WERI-Rb-1 (cell line): ENCODE measurements at regions not wholly inside any gene's neighbourhood (a gene's known extent, or its start where the extent isn't known, plus 50 kb on each side); places are given as distances from the start of the nearest gene placed in this dataset.

Experiments
- DNase-seq: peaks from one replicate; pipeline ENCODE4 v3.0.0-alpha.2; 2020
- H3K27ac ChIP-seq: fragments of 250-450 bp; sonication (Bioruptor Pico); 2 replicates; pipeline ENCODE4 v1.5.1; 2020; ENCODE audit warnings: mild to moderate bottlenecking, moderate library complexity
- H3K27me3 ChIP-seq: fragments of 250-450 bp; sonication (Bioruptor Pico); 2 replicates; pipeline ENCODE4 v1.5.1; 2021; ENCODE audit warnings: mild to moderate bottlenecking, low read depth, moderate library complexity; ENCODE audit not compliant: insufficient read depth, severe bottlenecking
- H3K36me3 ChIP-seq: fragments of 250-450 bp; sonication (Bioruptor Pico); 2 replicates; pipeline ENCODE4 v1.5.1; 2020; ENCODE audit warnings: mild to moderate bottlenecking, moderate library complexity
- H3K4me3 ChIP-seq: 2 replicates; pipeline ENCODE4 v1.5.1; 2011; ENCODE audit warnings: low read depth, mild to moderate bottlenecking, control low read depth, low read length
- H3K9me3 ChIP-seq: fragments of 250-450 bp; sonication (Bioruptor Pico); 2 replicates; pipeline ENCODE4 v1.5.1; 2021; ENCODE audit warnings: mild to moderate bottlenecking, moderate library complexity; ENCODE audit not compliant: severe bottlenecking
- TF ChIP-seq, protein P1 (sequence below): IDR thresholded peaks from 2 replicates; pipeline ENCODE4 v1.5.1; 2011; ENCODE audit warnings: low read depth, mild to moderate bottlenecking, control low read depth, inconsistent platforms, low read length

DNA sequence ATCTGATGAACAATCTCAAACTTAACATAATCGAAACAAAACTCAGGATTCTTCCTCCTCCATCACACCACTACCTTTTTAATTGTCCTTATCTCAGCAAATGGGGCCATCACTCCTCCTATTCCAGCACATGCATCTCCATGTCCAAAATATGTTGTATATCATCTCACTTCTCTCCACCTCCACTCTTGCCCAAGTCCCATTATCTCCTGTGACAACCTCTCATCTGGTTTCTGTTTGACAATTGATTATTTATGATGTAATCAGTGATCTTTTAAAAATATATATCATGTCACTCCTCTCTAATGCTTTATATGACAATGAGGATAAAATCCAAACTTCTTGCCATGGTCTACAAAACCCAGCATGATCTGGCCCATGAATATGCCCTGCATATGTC is 200.8 kb upstream of the HMGA2 start:
- TF ChIP-seq, protein P1, sequence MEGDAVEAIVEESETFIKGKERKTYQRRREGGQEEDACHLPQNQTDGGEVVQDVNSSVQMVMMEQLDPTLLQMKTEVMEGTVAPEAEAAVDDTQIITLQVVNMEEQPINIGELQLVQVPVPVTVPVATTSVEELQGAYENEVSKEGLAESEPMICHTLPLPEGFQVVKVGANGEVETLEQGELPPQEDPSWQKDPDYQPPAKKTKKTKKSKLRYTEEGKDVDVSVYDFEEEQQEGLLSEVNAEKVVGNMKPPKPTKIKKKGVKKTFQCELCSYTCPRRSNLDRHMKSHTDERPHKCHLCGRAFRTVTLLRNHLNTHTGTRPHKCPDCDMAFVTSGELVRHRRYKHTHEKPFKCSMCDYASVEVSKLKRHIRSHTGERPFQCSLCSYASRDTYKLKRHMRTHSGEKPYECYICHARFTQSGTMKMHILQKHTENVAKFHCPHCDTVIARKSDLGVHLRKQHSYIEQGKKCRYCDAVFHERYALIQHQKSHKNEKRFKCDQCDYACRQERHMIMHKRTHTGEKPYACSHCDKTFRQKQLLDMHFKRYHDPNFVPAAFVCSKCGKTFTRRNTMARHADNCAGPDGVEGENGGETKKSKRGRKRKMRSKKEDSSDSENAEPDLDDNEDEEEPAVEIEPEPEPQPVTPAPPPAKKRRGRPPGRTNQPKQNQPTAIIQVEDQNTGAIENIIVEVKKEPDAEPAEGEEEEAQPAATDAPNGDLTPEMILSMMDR, result no peak
- no peak for DNase-seq
- Histone ChIP-seq H3K27me3 (no peaks in the 10 kb centered on the region), H3K27ac (no peak overlapping the region), H3K9me3 (no peaks in the 10 kb centered on the region), H3K4me3 (no peak overlapping the region), H3K36me3 (no peaks in the 10 kb centered on the region)

DNA sequence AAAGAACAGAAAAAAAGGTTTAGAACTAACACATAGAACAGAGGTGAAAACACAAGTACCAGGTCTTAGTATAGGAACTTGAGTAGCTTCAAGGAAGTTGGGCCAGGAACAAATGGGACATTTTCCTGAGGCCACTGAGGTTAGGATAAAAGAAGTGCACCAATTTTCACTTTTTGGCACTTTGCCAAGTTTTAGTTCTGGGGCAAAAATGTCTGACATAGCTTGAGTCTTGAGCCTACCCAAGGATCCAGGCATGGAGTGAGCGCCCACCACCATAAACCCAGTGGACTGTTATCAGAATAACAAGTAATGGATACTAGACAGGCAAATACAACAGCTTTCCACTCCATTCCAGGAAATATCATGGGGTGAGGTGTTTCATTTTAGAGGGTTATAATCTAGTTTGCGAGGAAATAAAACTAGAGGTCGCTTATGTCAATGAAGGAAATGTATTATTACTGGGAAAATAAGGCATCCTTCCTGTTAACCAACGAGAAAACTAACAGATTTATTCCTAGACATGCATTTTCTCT is 199.7 kb upstream of the HMGA2 start:
- no peak for DNase-seq
- Histone ChIP-seq H3K27me3 (no peaks in the 10 kb centered on the region), H3K4me3 (no peak overlapping the region), H3K9me3 (no peaks in the 10 kb centered on the region), H3K36me3 (no peaks in the 10 kb centered on the region), H3K27ac (no peak overlapping the region)
- TF ChIP-seq, protein P1, result no peak

DNA sequence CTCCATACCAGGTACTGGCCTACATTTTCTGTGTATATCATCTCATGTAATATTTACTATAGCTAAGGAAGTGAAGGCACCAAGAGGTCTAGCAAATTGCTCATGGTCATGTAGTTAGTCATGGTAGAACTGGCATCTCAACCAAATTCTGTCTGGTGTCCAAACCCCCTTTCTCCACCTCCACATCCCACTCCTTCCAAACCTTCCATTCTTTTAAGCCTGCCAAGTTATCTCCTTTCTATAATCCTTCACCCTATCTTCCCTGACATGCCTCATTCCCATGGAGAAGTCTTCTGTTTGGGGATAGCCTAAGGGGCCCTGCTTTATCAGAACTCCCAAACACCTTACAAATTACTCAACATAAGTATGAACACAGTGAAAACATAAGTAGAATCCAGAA is 196.2 kb upstream of the HMGA2 start:
- H3K27me3 ChIP-seq, result no peaks in the 10 kb centered on the region
- H3K27ac ChIP-seq, result no peak overlapping the region
- DNase-seq, result no peak
- no peaks in the 10 kb centered on the region for H3K9me3 ChIP-seq
- no peak overlapping the region for H3K4me3 ChIP-seq
- no peaks in the 10 kb centered on the region for H3K36me3 ChIP-seq
- TF ChIP-seq, protein P1, result no peak

DNA sequence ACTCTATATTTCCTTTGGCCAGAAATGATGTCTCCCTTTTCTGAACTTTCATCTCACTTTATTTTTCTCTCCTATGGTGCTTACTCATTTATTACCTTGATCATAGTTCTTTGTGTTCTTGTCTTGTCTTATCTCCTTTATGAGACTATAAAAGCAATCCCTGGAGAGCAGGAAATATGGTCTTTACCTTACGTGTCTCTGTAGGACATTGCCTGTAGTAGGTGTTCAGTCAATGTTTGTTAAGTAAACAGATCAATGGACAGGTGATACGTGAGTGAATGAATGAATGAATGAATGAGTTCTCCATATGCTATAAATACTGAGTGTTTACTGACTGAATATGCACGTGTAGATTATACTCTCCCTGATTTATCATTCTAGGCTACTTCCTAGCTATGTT is 193.7 kb upstream of the HMGA2 start:
- H3K36me3 ChIP-seq, result no peaks in the 10 kb centered on the region
- no peak overlapping the region for H3K27ac ChIP-seq
- H3K27me3 ChIP-seq, result no peaks in the 10 kb centered on the region
- DNase-seq, result no peak
- H3K9me3 ChIP-seq, result no peaks in the 10 kb centered on the region
- no peak overlapping the region for H3K4me3 ChIP-seq
- TF ChIP-seq, protein P1, result no peak

DNA sequence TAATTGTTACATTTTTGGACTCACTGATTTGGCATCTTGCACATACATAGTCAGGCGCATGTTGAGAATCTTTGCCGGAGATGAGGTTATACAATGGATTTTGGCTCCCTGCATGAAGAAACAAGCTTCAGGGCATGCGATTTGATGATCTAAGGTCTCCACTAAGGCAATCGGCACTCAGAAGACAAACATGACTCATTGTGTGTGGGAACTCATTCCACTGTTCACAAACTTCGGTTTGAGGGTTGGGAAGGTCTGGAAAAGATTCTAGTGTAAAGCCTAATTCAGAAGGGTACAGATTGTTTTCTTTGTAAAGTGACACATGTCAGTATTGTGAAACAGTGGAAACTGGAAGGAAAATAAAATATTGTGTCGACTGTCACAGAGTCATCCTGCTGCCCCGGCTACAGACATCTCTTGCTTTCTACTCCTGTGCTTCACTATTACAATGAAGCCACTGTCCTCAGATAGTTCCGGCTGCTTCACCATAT is 192.6 kb upstream of the HMGA2 start:
- no peak for DNase-seq
- Histone ChIP-seq H3K9me3 (no peaks in the 10 kb centered on the region), H3K27ac (no peak overlapping the region), H3K36me3 (no peaks in the 10 kb centered on the region), H3K27me3 (no peaks in the 10 kb centered on the region), H3K4me3 (no peak overlapping the region)
- TF ChIP-seq, protein P1, result no peak
